C1 segment of cervical spinal cord (tissue), 14 donors: ENCODE measurements at regions not wholly inside any gene's neighbourhood (a gene's known extent, or its start where the extent isn't known, plus 50 kb on each side); places are given as distances from the start of the nearest gene placed in this dataset.
"Not testable (repeated sequence)": the region's sequence is repeated elsewhere in the genome, so short reads cannot be mapped to it uniquely, and the experiment has no call there.

Experiments used
- DNase-seq, 14 donors: peaks; one replicate each; lab custom pipeline; 2025; lab: John Stamatoyannopoulos, UW

DNA sequence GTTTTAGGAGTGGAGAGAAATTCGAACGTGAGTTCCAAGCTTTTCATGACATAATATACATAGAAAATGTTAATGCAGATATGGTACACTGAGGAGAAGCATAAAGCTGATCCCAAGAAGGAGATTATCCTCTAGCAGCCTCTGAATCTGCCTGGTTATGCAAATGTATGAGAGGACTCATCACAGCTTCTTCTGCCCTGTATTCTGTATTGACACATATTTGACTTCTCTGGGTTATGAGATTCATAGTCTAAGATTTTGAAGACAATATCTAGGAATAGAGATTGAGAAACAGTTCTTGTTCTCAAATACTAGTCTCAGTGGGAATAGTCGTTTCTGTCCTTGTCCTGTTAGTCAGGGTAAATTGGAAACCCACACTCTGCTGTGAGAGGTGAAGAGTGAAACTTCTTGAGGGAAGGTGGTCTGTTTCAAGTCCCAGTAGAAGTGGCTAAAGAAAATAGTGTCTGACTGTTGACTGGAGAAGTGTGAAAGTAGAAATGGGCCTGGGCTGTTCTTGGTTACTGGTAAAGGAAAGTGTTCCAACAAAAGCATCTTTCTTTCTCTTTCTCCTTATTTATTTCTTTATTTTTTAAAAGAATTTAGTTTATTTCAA is 1356.6 kb downstream of the SLITRK5 start:
- DNase-seq, result no peak

DNA sequence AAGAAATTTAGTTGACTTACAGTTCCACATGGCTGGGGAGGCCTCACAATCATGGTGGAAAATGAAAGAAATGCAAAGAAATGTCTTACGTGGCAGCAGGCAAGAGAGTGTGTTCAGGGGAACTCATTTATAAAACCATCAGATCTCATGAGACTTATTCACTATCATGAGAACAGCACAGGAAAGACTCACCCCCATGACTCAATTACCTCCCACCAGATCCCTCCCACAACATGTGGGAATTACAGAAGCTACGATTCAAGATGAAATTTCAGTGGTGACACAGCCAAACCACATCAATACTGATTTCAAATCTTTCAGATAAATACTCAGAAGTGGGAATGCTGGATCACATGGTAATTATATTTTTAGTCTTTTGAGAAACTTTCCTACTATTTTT is 1357.9 kb downstream of the SLITRK5 start:
- no peak for DNase-seq

DNA sequence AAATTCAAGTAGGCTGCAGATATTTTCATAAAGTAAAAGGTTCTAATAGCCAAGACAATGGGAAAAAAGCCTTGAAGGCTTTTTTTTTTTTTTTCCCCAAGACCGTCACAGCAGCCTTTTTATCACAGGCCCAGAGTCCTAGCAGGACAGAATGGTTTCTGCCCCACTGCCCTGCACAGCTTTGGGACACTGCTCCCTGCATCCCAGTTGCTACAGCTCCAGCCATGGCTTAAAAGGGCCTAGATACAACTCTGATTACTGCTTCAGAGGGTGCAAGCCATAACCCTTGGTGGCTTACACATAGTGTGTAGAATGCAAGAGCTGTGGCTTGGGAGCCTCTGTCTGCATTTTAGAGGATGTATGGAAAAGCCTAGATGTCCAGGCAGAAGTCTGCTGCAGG is 1362.8 kb downstream of the SLITRK5 start:
- DNase-seq, result no peak

DNA sequence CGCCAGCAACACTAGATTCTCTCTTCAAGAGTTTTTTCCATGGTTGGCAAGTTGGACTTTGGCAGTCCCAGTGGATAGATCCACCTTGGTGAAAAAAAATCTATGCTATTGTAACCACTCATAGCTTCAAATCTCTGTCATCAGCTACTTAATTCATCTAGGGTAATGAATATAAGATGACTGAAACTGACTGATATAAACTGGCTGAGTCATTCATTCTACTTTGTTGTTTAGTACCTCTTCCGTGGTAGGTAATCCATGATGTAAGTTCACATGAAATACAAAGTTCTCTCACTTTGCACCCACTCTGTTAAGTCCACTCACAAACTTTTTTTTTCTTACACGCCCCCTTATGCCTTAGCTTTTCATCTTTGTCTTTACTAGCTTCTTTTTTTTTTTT is 1381.5 kb downstream of the SLITRK5 start:
- no peak for DNase-seq

DNA sequence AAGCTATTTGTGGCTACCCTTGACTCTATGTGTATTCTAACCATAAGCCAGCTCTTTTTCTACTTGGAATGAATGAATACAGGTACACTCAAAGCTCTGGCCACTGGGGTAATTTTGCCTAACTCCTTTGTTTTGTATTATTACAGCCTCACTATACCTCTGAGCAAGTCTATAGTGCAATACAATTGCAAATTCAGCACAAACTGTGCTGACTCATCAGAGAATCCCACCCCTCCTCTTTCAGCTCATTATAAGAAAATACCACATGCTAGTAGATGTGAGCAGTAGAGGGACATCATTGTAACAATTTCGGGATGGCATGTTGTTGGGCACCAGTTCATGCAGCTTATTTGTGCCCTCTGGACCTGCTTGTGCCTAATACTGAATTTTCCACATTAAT is 1382.2 kb downstream of the SLITRK5 start:
- DNase-seq, result no peak

DNA sequence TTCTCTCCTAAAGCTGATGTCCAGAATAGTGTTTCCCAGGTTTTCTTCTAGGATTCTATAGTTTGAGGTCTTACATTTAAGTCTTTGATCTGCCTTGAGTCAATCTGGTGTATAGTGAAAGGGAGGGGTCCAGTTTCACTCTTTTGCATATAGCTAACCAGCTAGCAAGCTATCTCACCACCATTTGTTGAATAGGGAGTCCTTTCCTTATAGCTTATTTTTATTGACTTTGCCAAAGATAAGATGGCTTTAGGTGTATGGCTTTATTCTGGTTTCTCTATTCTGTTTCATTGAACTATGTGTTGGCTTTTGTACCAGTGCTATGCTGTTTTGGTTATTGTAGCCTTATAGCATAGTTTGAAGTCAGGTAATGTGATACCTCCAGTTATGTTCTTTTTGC is 1386.1 kb downstream of the SLITRK5 start:
- DNase-seq, result no peak

DNA sequence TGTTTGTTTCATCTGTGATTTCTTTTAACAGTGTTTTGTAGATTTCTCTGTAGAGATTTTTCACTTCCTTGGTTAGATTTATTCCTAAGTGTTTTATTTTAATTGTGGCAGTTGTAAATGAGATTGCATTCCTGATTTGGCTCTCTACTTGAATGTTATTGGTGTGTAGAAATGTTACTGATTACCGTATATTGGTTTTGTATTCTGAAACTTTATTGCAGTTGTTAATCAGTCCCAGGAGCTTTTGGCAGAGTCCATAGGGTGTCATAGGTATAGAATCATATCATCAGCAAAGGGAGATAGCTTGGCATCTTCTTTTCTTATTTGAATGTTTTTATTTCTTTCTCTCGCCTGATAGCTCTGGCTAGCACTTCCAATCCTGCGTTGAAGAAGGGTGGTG is 1386.7 kb downstream of the SLITRK5 start:
- DNase-seq, result no peak

DNA sequence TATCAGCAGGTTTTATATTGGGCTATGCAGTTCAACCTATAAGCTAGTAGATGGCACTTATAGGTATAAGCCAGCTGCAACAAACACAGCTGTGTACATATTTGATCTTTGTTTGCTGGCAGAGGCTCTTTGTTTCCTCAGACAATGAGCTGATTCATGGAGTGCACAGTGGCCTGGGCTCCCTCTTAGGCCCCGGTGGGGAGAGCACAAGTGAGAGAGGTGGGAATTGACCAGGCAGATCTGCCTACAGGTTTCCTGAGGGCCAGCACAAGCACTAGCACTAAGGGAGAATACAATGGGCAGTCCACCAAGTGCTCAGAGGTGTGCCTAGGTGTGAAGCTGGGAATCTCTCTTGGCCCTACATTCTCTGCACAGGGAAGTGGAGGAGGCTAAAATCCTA is 1390.7 kb downstream of the SLITRK5 start:
- no peak for DNase-seq

DNA sequence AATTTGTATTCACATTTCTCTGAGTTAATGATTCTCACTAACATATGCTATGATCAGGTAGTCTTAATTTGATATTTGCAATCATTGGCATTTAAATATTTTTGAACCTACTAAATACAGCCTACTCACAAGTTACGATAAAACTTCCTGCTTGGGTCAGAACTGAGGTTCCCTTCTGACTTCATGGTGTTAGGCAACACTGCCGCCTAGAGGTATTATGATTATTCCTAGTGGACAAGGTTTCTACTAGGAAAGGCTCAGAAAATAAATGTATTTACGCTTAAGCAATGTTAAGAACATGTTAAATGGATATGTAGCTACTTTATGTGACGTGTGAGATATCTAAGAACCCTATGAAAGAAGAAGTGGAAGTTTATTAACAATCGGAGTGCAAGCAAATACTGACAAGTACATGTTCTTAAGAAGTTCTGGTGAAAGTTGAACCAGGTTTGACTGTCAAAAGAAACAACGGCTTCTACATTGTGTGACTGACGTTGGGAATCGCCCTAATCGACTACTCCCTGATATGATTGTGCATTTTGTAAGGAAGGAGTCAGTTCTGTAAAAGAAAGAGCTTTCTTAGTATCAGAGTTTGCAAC is 1395.8 kb downstream of the SLITRK5 start:
- DNase-seq, result no peak

DNA sequence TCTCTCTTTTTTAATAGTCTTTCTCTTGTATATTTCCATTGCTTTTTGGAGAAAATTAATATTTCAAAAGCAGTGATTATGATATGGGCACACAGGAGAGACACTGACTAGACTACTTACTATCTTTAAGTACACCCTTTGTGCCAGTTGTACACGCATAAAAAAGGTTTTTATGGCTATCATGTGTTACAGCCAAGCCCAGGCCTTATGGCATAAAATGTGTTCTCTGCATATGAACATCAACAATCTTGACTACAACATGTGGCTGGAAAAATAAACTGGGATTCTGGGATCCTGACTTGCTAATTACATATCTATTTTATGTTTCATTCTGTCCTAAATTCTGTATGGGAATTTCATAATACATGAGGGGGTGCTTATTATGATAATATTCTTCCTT is 1401.8 kb downstream of the SLITRK5 start:
- no peak for DNase-seq

DNA sequence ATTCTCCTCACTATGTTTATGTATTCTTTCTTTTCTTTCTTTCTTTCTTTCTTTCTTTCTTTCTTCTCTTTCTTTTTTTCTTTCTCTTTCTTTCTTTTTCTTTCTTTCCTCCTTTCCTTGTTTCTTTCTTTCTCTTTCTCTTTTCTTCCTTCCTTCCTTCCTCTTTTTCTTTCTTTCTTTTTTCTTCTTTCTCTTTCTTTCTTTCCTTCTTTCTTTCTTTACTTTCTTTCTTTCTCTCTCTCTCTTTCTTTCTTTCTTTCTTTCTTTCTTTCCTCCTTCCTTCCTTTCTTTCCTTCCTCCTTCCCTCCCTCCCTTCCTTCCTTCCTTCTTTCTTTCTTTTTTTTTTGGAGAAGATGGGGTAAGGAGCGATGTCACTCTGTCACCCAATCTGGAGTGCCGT is 1405.5 kb downstream of the SLITRK5 start:
- no peak for DNase-seq

DNA sequence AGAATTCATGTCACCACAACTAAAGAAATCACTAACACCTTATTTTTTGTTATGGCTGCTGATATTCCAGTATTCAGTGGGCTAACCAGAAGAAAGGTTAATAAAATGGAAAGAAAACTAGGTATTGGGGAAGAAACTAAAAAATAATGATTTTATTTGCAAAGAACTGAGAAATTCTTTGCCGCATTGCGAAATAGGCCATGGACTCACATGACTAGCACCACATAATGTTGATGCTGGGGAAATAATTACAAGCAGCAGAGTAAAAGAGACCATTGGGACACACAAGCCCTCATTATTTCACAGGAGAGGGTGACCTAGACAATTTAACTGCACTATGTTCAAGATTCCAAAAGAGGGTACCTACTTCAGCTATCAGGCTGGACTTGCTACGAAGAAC is 1411.5 kb downstream of the SLITRK5 start:
- DNase-seq, result no peak

DNA sequence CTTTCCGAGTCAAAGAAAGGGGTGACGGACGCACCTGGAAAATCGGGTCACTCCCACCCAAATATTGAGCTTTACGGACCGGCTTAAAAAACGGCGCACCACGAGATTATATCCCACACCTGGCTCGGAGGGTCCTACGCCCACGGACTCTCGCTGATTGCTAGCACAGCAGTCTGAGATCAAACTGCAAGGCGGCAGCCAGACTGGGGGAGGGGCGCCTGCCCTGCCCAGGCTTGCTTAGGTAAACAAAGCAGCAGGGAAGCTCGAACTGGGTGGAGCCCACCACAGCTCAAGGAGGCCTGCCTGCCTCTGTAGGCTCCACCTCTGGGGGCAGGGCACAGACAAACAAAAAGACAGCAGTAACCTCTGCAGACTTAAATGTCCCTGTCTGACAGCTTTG is 1416.9 kb downstream of the SLITRK5 start:
- not testable (repeated sequence) for DNase-seq

DNA sequence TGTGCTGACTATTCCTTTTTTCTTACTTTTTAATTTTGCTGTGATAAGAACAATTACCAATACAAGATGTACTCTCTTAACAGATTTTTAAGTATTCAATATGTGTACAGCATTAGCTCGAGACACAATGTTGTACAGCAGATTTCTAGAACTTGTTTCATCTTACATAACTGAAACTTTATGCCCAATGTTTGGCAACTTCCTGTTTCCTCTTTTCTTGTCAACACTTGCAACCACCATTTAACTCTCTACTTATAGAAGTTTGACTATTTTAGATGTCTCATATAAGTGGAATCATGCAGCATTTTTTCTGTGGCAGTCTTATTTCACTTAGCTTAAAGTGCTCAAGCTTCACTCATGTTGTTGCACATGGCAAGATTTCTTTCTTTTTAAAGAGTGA is 1426.8 kb downstream of the SLITRK5 start:
- no peak for DNase-seq

DNA sequence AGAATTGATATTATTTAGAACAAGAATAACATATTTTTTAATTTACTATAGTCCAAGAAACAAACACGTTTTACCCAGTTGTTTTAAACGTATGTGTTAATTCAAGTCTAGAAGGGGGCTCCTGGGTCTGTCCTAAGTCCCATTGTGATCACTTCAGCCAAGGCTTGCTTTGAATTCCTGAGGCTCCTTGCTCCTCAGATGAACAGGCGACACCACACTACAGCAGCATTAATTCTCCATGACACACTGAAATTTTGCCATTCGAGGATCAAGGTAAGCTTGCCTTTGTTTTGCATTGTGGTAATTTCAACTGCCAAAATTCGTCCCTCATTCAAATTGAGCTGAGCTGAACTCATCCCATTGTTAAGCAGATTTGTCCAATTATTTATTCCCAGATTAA is 1442.6 kb downstream of the SLITRK5 start:
- no peak for DNase-seq

DNA sequence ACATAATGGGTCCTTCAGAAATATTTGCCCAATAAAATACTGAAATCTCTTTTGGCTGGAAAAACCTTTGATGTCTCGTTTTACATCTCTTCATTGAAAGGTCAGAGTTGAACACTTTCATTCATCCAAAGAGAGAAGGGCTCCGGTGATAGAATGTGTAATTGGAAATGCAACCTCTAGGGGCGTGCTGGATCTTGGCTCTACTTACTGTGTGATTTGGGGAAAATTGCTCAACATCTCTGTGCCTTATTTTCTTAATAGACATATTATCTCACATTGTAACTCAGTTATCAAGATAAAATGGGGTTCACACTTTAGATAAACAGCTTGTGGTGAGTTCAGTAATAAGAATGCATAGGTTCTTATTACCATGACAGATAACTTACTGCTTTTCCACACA is 1444.1 kb downstream of the SLITRK5 start:
- DNase-seq, result no peak

DNA sequence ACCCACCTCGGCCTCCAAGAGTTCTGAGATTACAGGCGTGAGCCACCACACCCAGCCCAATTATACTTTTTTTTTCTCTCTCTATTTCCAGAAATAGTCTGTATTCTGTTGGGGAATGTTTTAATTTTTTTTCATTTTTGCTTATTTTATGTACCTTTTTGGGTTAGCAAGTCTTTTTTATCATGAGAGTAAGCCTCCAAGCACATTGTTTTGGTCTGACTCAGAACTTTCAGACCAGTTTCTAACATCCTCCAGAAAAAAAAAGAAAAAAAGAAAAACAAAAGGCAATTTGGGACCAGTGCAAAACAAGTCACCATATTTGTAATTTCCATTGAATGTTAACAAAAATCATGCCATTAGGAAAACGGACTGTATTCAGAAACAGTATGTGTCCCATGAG is 1465.5 kb downstream of the SLITRK5 start:
- DNase-seq, result no peak

DNA sequence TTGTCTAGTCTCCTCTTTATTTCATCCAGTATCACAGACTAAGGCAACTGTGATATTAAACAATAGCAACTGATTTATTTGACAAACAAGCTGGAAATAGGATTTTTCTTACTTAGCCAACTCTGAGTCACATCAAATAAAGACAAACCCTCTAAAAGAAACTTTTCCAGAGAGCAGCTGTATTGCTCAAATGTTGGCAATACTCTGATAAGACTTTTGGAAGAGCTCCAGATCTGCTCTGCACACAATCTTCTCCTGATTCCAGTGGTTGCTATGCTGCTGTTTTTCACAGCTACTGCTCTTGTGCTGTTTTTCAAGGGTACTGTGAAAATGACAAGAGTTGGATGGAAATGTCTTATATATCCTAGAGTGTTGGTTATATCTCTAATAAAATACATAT is 1479.2 kb downstream of the SLITRK5 start:
- DNase-seq, result no peak

DNA sequence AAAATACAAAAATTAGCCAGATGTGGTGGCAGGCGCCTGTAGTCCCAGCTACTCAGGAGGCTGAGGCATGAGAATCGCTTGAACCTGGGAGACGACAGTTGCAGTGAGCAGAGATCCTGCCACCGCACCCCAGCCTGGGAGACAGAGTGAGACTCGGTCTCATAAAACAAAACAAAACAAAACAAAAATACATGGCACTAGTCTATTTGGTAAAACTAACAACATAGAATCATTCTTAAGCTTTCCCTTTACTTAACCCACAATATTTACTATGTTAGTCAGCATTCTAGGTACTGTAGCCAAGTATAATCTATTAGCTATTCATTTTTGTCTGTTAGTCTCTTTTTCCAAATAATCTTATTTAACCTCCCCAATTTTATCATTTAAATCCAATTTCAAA is 1482.8 kb downstream of the SLITRK5 start:
- DNase-seq, result no peak

DNA sequence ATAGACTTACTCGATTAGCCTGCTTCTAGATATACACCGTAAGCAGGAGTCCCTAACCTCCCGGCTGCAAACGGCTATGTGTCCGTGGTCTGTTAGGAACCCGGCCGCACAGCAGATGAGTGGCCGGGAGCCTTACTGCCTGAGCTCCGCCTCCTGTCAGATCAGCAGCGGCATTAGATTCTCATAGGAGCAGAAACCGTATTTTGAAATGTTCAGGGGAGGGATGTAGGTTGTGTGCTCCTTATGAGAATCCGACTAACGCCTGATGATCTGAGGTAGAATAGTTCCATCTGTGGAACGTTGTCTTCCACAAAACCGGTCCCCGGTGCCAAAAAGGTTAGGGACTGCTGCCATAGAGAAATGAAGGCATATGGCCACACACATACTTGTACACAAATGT is 1491.9 kb downstream of the SLITRK5 start:
- no peak for DNase-seq

DNA sequence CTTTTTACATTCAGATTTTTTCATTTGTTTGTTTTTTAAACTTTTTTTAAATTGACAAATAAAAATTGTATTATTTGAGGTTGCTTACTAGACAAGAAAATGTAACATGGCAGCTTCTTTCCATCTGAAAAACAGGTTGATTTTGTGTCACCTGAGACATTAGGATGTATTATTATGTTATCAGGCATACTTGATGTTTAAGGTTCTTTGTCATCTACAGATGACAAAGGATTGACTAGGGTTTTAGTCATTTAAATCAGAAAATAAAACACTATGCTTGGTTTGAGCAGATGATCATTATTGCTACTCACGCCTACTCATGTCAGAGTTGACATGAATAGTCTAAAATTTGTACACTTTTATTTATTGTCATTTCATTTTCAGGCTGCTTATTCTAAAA is 1494.5 kb downstream of the SLITRK5 start:
- no peak for DNase-seq

DNA sequence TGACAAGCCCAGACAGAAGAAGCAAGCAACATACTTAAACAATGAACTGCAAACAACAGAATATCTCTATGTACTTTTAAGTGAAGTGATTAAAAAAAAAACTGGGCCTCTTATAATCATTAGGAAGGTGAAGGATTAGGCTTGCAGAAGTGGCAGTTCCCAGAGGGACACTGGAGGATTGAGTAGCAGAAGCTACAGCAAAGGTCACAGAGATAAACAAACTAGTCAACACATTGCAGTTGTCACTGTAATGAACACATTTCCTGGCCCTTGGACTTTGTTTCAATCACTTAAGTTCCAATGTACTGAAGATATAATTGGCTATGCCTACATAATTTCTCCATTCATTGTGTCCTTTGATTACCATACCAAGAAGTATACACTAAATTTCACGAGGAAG is 1498.8 kb downstream of the SLITRK5 start:
- DNase-seq, result no peak

DNA sequence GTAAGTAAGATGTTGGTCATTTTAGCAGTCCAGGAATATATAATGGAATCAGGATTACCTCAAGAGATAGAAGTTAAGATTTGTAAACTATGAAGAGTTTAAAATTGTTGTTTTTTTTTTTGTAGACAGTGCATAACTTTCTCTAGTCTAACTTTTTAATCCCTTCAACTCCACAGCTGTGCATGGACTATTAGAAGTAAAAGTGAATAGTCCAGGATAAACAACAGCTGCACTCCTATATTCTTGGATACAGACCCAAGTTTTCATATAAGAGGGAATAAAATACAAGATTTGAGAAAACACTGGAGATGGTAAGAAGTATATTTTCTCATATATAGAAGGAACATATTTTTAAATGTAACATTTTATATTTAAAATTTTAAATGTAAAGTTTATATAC is 1509.9 kb downstream of the SLITRK5 start:
- DNase-seq, result no peak

DNA sequence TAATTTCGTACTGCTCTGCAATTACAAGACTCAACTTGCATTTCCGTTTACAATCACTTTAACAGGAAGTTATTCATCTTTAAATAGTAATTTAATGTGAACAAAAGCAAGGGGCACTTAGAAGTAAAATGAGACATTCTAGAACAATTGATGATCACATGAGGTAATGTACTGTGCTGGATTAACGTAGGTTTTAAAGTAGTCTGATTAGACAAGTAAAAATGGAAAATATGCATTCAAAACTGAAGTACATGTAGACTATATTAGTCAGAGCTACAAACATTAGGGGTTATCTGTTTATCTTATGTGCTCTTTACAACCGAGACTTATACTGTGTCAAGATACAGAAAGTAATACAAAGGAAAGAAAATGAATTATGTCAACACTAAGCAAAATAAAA is 1528.0 kb downstream of the SLITRK5 start:
- no peak for DNase-seq
